GM18861 (cell line): ENCODE measurements at regions not wholly inside any gene's neighbourhood (a gene's known extent, or its start where the extent isn't known, plus 50 kb on each side); places are given as distances from the start of the nearest gene placed in this dataset.

Source experiments
- ATAC-seq: cut with Tn5 transposase; IDR thresholded peaks from one replicate; pipeline ENCODE4 v1.9.1; 2021; ENCODE audit not compliant: unreplicated experiment

DNA sequence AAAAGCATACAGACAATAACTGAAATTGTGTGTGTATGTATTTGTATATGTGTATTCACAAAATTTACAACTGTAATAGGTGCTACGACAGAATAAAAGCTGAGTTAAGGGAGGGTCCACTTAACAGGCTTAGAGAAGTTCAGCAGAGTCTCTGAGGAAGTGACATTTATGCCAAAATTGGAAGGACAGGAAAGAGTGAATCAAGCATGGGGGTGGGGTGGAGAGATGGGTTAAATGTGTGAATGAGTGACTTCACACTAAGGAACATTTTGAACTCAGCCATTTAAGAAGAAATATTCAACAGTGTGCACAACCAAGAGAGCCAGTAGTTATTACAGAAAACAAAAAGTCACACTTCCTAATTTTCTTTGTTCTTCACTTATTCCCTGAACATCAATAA is 53.8 kb upstream of the RGS1 start:
- no peak for ATAC-seq

- ATAC-seq, result no peak
Observed at GRCh38 chr1:192522673-192523072, 52.9 kb upstream of the RGS1 start.

GRCh38 chr1:192524223-192524622 is 51.4 kb upstream of the RGS1 start:
- no peak for ATAC-seq
